ENCODE measurements at regions not wholly inside any gene's neighbourhood (a gene's known extent, or its start where the extent isn't known, plus 50 kb on each side); places are given as distances from the start of the nearest gene placed in this dataset.
"Not testable (repeated sequence)": the region's sequence is repeated elsewhere in the genome, so short reads cannot be mapped to it uniquely, and the experiment has no call there.

DNA sequence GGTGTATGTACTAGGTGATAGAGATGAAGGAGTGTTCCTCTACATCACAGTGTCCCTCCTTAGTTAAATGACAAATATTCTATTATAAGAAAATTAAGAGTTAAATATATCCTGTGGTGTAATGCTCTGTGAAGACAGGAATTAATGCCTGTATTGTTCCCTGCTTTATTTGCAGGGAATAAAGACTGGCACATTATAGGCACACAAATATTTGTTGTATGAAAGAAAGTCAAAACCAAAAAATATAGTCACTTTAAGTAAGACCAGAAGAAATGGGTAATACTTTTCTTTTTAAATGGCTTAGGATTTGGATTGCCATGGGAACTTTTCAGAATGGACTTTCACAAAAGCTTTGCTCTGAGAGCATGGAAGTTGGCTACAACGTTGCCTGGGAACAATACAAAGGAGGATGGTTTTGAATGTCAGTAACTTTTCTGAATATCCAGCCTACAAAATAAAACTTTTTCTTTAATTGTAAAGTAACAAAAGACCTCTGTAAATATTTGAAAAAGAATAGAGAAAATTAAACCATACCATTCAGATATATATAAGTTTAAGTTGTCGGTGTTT, 158.0 kb upstream of the P2RY1 start:
- no peaks in the 10 kb centered on the region for H3K9me3 ChIP-seq (ENCODE audit: control insufficient read depth in 1 of 2, low read length in 2 of 2)
- no peaks in the 10 kb centered on the region for H3K36me3 ChIP-seq (ENCODE audit: control insufficient read depth in 1 of 2, insufficient read depth in 2 of 2, low read length in 2 of 2)

DNA sequence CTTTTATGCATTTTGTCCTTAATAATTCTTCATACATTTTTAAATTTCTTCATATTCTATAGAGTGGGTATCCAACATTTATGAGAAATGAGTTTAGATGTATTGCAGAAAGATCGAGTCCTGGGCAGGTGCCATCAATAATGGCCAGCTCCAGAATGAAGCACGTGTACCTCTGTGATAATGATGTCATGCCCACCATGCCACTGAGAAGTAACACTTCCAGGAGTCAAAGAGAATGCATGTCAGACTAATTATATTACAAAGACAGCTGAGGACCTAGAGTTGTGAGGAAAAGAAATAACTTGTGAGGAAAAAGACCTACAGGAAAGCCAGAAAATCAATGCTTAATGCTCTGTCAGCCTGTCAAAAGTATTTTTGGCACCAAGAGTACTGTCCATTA, 157.4 kb upstream of the P2RY1 start:
- Histone ChIP-seq H3K9me3 (ENCODE audit: control insufficient read depth in 1 of 2, low read length in 2 of 2) (no peaks in the 10 kb centered on the region), H3K36me3 (ENCODE audit: control insufficient read depth in 1 of 2, insufficient read depth in 2 of 2, low read length in 2 of 2) (no peaks in the 10 kb centered on the region), H3K27ac (ENCODE audit: low read depth, low read length) (no peak overlapping the region), H3K4me3 (ENCODE audit: low read depth in 1 of 2, low read length in 2 of 2) (no peak overlapping the region), H3K27me3 (ENCODE audit: control insufficient read depth in 1 of 2, insufficient read depth in 2 of 2, low read length in 2 of 2) (no peaks in the 10 kb centered on the region), H3K4me1 (ENCODE audit: control insufficient read depth in 1 of 2, insufficient read depth in 2 of 2, low read length in 2 of 2) (no peaks in the 10 kb centered on the region), H3K9ac (ENCODE audit: low read depth in 1 of 2, low read length in 2 of 2) (no peak overlapping the region)

More for the DNA sequence above, 158.0 kb upstream of the P2RY1 start:
- no peak overlapping the region for H3K4me3 ChIP-seq (ENCODE audit: low read depth in 1 of 2, low read length in 2 of 2)
- peaks cover 0 to 4% of the 10 kb centered on the region in 2 donors for H3K4me1 ChIP-seq (ENCODE audit: control insufficient read depth in 1 of 2, insufficient read depth in 2 of 2, low read length in 2 of 2)
- H3K27me3 ChIP-seq (ENCODE audit: control insufficient read depth in 1 of 2, insufficient read depth in 2 of 2, low read length in 2 of 2), result no peaks in the 10 kb centered on the region
- H3K27ac ChIP-seq (ENCODE audit: low read depth, low read length), result no peak overlapping the region
- no peak overlapping the region for H3K9ac ChIP-seq (ENCODE audit: low read depth in 1 of 2, low read length in 2 of 2)

DNA sequence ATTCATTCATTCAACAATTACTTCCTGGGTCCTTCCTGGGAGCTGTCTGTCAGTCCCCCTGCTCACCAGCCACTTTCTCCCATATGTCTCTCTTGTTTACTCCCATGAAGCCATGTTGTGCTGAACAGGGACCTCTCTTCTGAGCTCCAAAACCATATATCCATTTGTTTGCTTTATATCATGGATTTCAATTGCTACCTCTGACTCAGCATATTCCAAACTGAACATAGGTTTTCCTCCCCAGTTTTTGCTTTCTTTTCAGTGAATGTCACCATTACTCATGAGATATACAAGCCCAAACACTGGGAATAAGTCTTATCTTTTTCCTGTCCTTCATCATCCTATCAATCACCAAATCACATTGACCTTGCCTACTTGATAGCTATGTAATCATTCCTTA, 152.5 kb upstream of the P2RY1 start:
- no peaks in the 10 kb centered on the region for H3K27me3 ChIP-seq (ENCODE audit: control insufficient read depth in 1 of 2, insufficient read depth in 2 of 2, low read length in 2 of 2)
- H3K4me1 ChIP-seq (ENCODE audit: control insufficient read depth in 1 of 2, insufficient read depth in 2 of 2, low read length in 2 of 2), result no peaks in the 10 kb centered on the region
- H3K27ac ChIP-seq (ENCODE audit: low read depth, low read length), result no peak overlapping the region
- no peak overlapping the region for H3K4me3 ChIP-seq (ENCODE audit: low read depth in 1 of 2, low read length in 2 of 2)
- no peaks in the 10 kb centered on the region for H3K9me3 ChIP-seq (ENCODE audit: control insufficient read depth in 1 of 2, low read length in 2 of 2)
- H3K9ac ChIP-seq (ENCODE audit: low read depth in 1 of 2, low read length in 2 of 2), result no peak overlapping the region
- no peaks in the 10 kb centered on the region for H3K36me3 ChIP-seq (ENCODE audit: control insufficient read depth in 1 of 2, insufficient read depth in 2 of 2, low read length in 2 of 2)

DNA sequence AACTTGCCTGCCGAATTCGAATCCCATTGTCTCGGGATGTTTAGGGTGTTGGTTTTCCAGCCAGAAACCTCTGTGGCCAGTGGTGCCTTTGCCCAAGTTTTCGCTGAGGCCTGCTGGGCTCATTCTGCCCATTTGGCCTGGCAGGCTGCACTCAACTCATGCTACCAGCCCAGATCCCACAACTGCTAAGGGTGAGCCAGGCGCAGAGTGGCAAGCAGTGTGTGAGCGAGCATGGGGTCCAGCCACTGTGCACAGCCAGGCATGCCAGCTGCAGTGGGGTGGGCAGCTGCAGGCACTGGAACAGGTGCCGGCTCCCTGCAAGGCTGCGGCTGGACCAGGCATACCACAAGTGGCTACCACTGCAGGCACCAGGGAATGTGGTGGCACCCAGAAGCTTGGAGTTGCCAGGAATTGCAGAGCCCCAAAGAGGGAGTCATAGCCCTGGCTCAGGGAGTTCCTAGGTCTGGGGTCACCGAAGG, 151.4 kb upstream of the P2RY1 start:
- no peak overlapping the region for H3K4me3 ChIP-seq (ENCODE audit: low read depth in 1 of 2, low read length in 2 of 2)
- no peaks in the 10 kb centered on the region for H3K36me3 ChIP-seq (ENCODE audit: control insufficient read depth in 1 of 2, insufficient read depth in 2 of 2, low read length in 2 of 2)
- no peak overlapping the region for H3K9ac ChIP-seq (ENCODE audit: low read depth in 1 of 2, low read length in 2 of 2)
- H3K4me1 ChIP-seq (ENCODE audit: control insufficient read depth in 1 of 2, insufficient read depth in 2 of 2, low read length in 2 of 2), result no peaks in the 10 kb centered on the region
- H3K27ac ChIP-seq (ENCODE audit: low read depth, low read length), result no peak overlapping the region
- H3K27me3 ChIP-seq (ENCODE audit: control insufficient read depth in 1 of 2, insufficient read depth in 2 of 2, low read length in 2 of 2), result no peaks in the 10 kb centered on the region
- H3K9me3 ChIP-seq (ENCODE audit: control insufficient read depth in 1 of 2, low read length in 2 of 2), result no peaks in the 10 kb centered on the region

DNA sequence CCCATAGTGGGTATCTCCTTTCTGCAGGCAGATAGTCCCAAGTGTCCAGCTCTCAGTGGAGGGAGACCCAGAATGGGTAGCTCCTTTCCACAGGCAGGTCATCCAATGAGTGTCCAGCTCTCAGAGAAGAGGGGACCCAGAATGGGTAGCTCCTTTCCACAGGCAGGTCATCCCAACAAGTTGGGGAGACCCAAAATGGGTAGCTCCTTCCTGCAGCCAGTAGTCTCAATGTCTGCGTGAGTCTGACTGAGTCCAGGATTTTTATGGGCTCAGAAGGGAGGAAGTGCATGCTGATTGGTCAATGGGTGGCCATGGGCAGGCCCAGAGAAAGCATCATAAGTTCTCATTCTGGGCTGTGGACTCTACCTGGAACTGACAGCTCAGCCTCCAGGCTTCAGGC, 150.7 kb upstream of the P2RY1 start:
- Histone ChIP-seq H3K27me3 (ENCODE audit: control insufficient read depth in 1 of 2, insufficient read depth in 2 of 2, low read length in 2 of 2) (no peaks in the 10 kb centered on the region), H3K4me3 (ENCODE audit: low read depth in 1 of 2, low read length in 2 of 2) (no peak overlapping the region), H3K36me3 (ENCODE audit: control insufficient read depth in 1 of 2, insufficient read depth in 2 of 2, low read length in 2 of 2) (no peaks in the 10 kb centered on the region), H3K27ac (ENCODE audit: low read depth, low read length) (no peak overlapping the region), H3K9me3 (ENCODE audit: control insufficient read depth in 1 of 2, low read length in 2 of 2) (no peaks in the 10 kb centered on the region), H3K9ac (ENCODE audit: low read depth in 1 of 2, low read length in 2 of 2) (no peak overlapping the region), H3K4me1 (ENCODE audit: control insufficient read depth in 1 of 2, insufficient read depth in 2 of 2, low read length in 2 of 2) (no peaks in the 10 kb centered on the region)

DNA sequence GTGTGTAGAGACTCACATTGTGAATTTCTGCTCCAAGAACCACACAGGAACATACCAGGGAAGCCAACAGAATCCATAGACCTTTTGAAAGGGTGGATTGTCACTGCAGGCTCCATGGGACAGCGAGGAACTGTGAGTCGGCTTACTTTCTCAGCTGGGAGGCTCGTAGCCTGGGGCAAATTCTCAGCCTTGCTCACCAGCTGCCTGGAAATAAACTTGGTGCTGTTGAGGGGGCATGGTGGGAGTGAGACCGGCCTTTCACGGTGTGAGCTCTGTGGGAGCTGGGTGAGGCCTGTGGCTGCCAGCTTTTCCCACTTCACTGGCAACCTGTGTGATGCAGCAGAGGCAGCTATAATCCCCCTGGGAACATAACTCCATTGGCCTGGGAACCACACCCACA, 146.6 kb upstream of the P2RY1 start:
- Histone ChIP-seq H3K27me3 (ENCODE audit: control insufficient read depth in 1 of 2, insufficient read depth in 2 of 2, low read length in 2 of 2) (no peaks in the 10 kb centered on the region), H3K27ac (ENCODE audit: low read depth, low read length) (no peak overlapping the region), H3K4me1 (ENCODE audit: control insufficient read depth in 1 of 2, insufficient read depth in 2 of 2, low read length in 2 of 2) (no peaks in the 10 kb centered on the region), H3K9ac (ENCODE audit: low read depth in 1 of 2, low read length in 2 of 2) (no peak overlapping the region), H3K4me3 (ENCODE audit: low read depth in 1 of 2, low read length in 2 of 2) (no peak overlapping the region), H3K9me3 (ENCODE audit: control insufficient read depth in 1 of 2, low read length in 2 of 2) (no peaks in the 10 kb centered on the region), H3K36me3 (ENCODE audit: control insufficient read depth in 1 of 2, insufficient read depth in 2 of 2, low read length in 2 of 2) (no peaks in the 10 kb centered on the region)

DNA sequence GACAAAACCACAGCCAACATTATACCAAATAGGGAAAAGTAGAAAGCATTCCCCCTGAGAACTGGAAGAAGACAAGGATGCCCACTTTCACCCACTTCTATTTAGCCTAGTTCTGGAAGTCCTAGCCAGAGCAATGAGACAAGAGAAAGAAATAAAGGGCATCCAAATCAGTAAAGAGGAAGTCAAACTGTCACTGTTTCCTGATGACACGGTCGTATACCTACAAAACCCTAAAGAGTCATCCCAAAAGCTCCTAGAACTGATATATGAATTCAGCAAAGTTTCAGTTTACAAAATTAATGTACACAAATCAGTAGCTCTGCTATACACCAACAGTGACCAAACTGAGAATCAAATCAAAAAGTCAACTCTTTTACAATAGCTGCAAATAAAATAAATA, 142.6 kb upstream of the P2RY1 start:
- not testable (repeated sequence) for H3K36me3 ChIP-seq (ENCODE audit: control insufficient read depth in 1 of 2, insufficient read depth in 2 of 2, low read length in 2 of 2)

DNA sequence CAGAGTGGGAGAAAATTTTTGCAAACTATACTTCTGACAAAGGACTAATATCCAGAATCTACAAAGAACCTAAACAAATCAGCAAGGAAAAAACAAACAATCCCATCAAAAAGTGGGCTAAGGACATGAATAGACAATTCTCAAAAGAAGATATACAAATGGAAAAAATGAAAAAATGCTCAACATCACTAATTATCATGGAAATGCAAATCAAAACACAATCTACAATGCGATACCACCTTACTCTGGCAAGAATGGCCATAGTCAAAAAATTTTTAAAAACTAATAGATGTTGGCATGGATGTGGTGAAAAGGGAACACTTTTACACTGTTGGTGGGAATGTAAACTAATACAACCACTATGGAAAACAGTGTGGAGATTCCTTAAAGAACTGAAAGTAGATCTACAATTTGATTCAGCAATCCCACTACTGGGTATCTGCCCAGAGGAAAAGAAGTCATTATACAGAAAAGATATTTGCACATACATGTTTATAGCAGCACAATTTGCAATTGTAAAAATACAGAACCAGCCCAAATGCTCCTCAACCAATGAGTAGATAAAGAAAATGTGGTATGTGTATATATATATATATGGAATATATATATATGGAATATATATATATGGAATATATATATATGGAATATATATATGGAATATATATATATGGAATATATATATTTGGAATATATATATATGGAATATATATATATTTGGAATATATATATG, 141.2 kb upstream of the P2RY1 start:
- H3K4me1 ChIP-seq (ENCODE audit: control insufficient read depth in 1 of 2, insufficient read depth in 2 of 2, low read length in 2 of 2); H3K36me3 ChIP-seq (ENCODE audit: control insufficient read depth in 1 of 2, insufficient read depth in 2 of 2, low read length in 2 of 2); H3K9me3 ChIP-seq (ENCODE audit: control insufficient read depth in 1 of 2, low read length in 2 of 2); H3K4me3 ChIP-seq (ENCODE audit: low read depth in 1 of 2, low read length in 2 of 2); H3K9ac ChIP-seq (ENCODE audit: low read depth in 1 of 2, low read length in 2 of 2); H3K27me3 ChIP-seq (ENCODE audit: control insufficient read depth in 1 of 2, insufficient read depth in 2 of 2, low read length in 2 of 2); H3K27ac ChIP-seq (ENCODE audit: low read depth, low read length): not testable (repeated sequence)

More for the DNA sequence above, 142.6 kb upstream of the P2RY1 start:
- not testable (repeated sequence) for H3K4me3 ChIP-seq (ENCODE audit: low read depth in 1 of 2, low read length in 2 of 2); H3K9ac ChIP-seq (ENCODE audit: low read depth in 1 of 2, low read length in 2 of 2); H3K9me3 ChIP-seq (ENCODE audit: control insufficient read depth in 1 of 2, low read length in 2 of 2); H3K27me3 ChIP-seq (ENCODE audit: control insufficient read depth in 1 of 2, insufficient read depth in 2 of 2, low read length in 2 of 2); H3K4me1 ChIP-seq (ENCODE audit: control insufficient read depth in 1 of 2, insufficient read depth in 2 of 2, low read length in 2 of 2); H3K27ac ChIP-seq (ENCODE audit: low read depth, low read length)

DNA sequence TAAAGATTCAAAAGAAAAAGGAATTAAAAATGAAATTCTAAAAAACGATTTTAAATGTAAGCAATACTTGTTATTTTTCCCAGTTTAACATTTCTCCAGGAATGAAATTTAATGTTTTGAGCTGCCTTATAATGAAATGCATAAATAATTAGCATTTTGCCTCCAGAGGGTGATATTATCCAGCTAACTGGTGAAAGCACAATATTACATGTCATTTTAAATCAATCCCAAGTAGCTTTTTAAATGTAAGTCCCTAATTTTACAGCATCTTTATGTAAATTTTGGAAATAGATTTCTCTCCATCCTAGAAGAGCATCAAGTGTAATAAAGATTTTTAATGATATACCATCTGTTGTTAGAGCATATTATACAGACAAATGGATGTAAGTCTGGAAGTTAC, 139.1 kb upstream of the P2RY1 start:
- Histone ChIP-seq H3K4me1 (ENCODE audit: control insufficient read depth in 1 of 2, insufficient read depth in 2 of 2, low read length in 2 of 2) (no peaks in the 10 kb centered on the region), H3K9me3 (ENCODE audit: control insufficient read depth in 1 of 2, low read length in 2 of 2) (no peaks in the 10 kb centered on the region), H3K27me3 (ENCODE audit: control insufficient read depth in 1 of 2, insufficient read depth in 2 of 2, low read length in 2 of 2) (no peaks in the 10 kb centered on the region), H3K36me3 (ENCODE audit: control insufficient read depth in 1 of 2, insufficient read depth in 2 of 2, low read length in 2 of 2) (no peaks in the 10 kb centered on the region), H3K27ac (ENCODE audit: low read depth, low read length) (no peak overlapping the region), H3K9ac (ENCODE audit: low read depth in 1 of 2, low read length in 2 of 2) (no peak overlapping the region), H3K4me3 (ENCODE audit: low read depth in 1 of 2, low read length in 2 of 2) (no peak overlapping the region)

DNA sequence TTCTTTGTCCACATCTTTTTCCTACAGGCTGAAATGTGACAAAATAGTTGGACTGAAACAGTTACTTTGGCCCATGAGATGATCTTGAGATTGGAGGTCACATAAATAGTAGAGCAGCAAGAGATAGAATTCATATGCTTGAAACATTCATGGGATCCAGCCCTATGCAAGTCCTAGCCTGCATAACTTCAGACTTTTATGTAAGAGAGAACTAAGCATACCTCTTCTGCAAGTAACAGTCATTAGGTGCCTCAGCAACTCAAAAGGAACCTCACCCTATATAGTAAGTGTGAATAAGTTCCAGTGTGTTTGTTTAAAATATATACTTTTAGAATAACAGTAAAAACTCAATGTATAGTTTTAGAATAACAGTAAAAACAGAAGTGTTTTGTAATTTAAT, 138.0 kb upstream of the P2RY1 start:
- Histone ChIP-seq H3K27ac (ENCODE audit: low read depth, low read length) (no peak overlapping the region), H3K4me1 (ENCODE audit: control insufficient read depth in 1 of 2, insufficient read depth in 2 of 2, low read length in 2 of 2) (no peaks in the 10 kb centered on the region), H3K36me3 (ENCODE audit: control insufficient read depth in 1 of 2, insufficient read depth in 2 of 2, low read length in 2 of 2) (no peaks in the 10 kb centered on the region), H3K9me3 (ENCODE audit: control insufficient read depth in 1 of 2, low read length in 2 of 2) (no peaks in the 10 kb centered on the region), H3K4me3 (ENCODE audit: low read depth in 1 of 2, low read length in 2 of 2) (no peak overlapping the region), H3K27me3 (ENCODE audit: control insufficient read depth in 1 of 2, insufficient read depth in 2 of 2, low read length in 2 of 2) (no peaks in the 10 kb centered on the region), H3K9ac (ENCODE audit: low read depth in 1 of 2, low read length in 2 of 2) (no peak overlapping the region)

Measured in duodenal mucosa (tissue), 2 donors.